Calu3 (cell line): ENCODE measurements at regions not wholly inside any gene's neighbourhood (a gene's known extent, or its start where the extent isn't known, plus 50 kb on each side); places are given as distances from the start of the nearest gene placed in this dataset.
"Not testable (repeated sequence)": the region's sequence is repeated elsewhere in the genome, so short reads cannot be mapped to it uniquely, and the experiment has no call there.

Experiments used
- BruUV-seq: library from RNA; stranded (reverse); fragments of 400-500 nt; replicated peaks from 2 replicates; lab custom pipeline; 2021; lab: Mats Ljungman, UMichigan
- CTCF ChIA-PET: fragments of 300-600 bp; sonication (Branson Sonifier 250); formaldehyde crosslinking; loops from one replicate; lab custom pipeline; 2022; ENCODE audit warnings: antibody characterized with exemption; lab: Charles Lee
- DNase-seq: peaks from one replicate; pipeline ENCODE4 v3.0.0; 2022
- H3K27ac Mint-ChIP-seq: one replicate; pipeline ENCODE4 v1.8.0; 2022; ENCODE audit warnings: mixed read lengths; ENCODE audit not compliant: unreplicated experiment
- H3K27me3 Mint-ChIP-seq: one replicate; pipeline ENCODE4 v1.8.0; 2022; ENCODE audit warnings: mixed read lengths; ENCODE audit not compliant: unreplicated experiment
- H3K36me3 Mint-ChIP-seq: one replicate; pipeline ENCODE4 v1.8.0; 2022; ENCODE audit warnings: mild to moderate bottlenecking, moderate library complexity, mixed read lengths; ENCODE audit not compliant: insufficient read depth, unreplicated experiment
- H3K4me1 Mint-ChIP-seq: one replicate; pipeline ENCODE4 v1.8.0; 2022; ENCODE audit warnings: mild to moderate bottlenecking, low read depth, mixed read lengths; ENCODE audit not compliant: unreplicated experiment
- H3K4me3 Mint-ChIP-seq: one replicate; pipeline ENCODE4 v1.8.0; 2022; ENCODE audit warnings: mild to moderate bottlenecking, low read depth, moderate library complexity, mixed read lengths; ENCODE audit not compliant: unreplicated experiment
- H3K9me3 Mint-ChIP-seq: one replicate; pipeline ENCODE4 v1.8.0; 2022; ENCODE audit warnings: low read depth, mixed read lengths; ENCODE audit not compliant: unreplicated experiment
- CTCF ChIP-seq: fragments of 200-600 bp; IDR thresholded peaks from one replicate; pipeline ENCODE4 v1.8.0; 2022; ENCODE audit warnings: antibody characterized with exemption; ENCODE audit not compliant: unreplicated experiment
- intact Hi-C: fragments of 100-400 bp; cut with micrococcal nuclease; formaldehyde crosslinking; loops from one replicate; pipeline ENCODE4 v1.10.0; 2022; ENCODE audit not compliant: unreplicated experiment

- Mint-ChIP-seq H3K27ac (no peak overlapping the region), H3K27me3 (no peaks in the 10 kb centered on the region), H3K4me3 (no peak overlapping the region), H3K4me1 (no peaks in the 10 kb centered on the region), H3K36me3 (no peaks in the 10 kb centered on the region), H3K9me3 (peaks cover 20% of the 10 kb centered on the region)
- CTCF ChIA-PET = no interaction called here
- no TSS peak for BruUV-seq
- TF ChIP-seq CTCF = no peak
- no peak for DNase-seq
- intact Hi-C loops = no loop called here
Observed at GRCh38 chr2:125313806-125314205, 1288.7 kb downstream of the CNTNAP5 start.

GRCh38 chr2:125318740-125319139 lies 1293.7 kb downstream of the CNTNAP5 start:
- Mint-ChIP-seq H3K4me3 (no peak overlapping the region), H3K36me3 (no peaks in the 10 kb centered on the region)
- no TSS peak for BruUV-seq

GRCh38 chr2:125324273-125324672 lies 1299.2 kb downstream of the CNTNAP5 start:
- H3K27ac Mint-ChIP-seq = no peak overlapping the region
- no peaks in the 10 kb centered on the region for H3K36me3 Mint-ChIP-seq
- CTCF ChIA-PET = no interaction called here
- intact Hi-C loops = no loop called here
- peaks cover 27% of the 10 kb centered on the region for H3K9me3 Mint-ChIP-seq
- BruUV-seq = no TSS peak
- no peak overlapping the region for H3K4me3 Mint-ChIP-seq
- H3K27me3 Mint-ChIP-seq = no peaks in the 10 kb centered on the region
- no peak for DNase-seq
- no peak for TF ChIP-seq CTCF
- H3K4me1 Mint-ChIP-seq = no peaks in the 10 kb centered on the region

More at GRCh38 chr2:125318740-125319139, 1293.7 kb downstream of the CNTNAP5 start:
- DNase-seq = no peak
- TF ChIP-seq CTCF = no peak
- Mint-ChIP-seq H3K4me1 (no peaks in the 10 kb centered on the region), H3K27ac (no peak overlapping the region), H3K9me3 (peaks cover 24% of the 10 kb centered on the region), H3K27me3 (no peaks in the 10 kb centered on the region)
- intact Hi-C loops = no loop called here
- CTCF ChIA-PET = no interaction called here

- CTCF ChIA-PET = no interaction called here
- Mint-ChIP-seq H3K4me3 (no peak overlapping the region), H3K27me3 (no peaks in the 10 kb centered on the region), H3K9me3 (peaks cover 10% of the 10 kb centered on the region), H3K27ac (no peak overlapping the region), H3K4me1 (no peaks in the 10 kb centered on the region), H3K36me3 (no peaks in the 10 kb centered on the region)
- no peak for TF ChIP-seq CTCF
- intact Hi-C loops = no loop called here
- DNase-seq = no peak
- no TSS peak for BruUV-seq
Observed at GRCh38 chr2:125330133-125330532, 1305.0 kb downstream of the CNTNAP5 start.

- Mint-ChIP-seq H3K4me1 (no peaks in the 10 kb centered on the region), H3K9me3 (peaks cover 10% of the 10 kb centered on the region), H3K4me3 (no peak overlapping the region), H3K27ac (no peak overlapping the region), H3K36me3 (no peaks in the 10 kb centered on the region), H3K27me3 (no peaks in the 10 kb centered on the region)
- TF ChIP-seq CTCF = no peak
- CTCF ChIA-PET = no interaction called here
- no peak for DNase-seq
- intact Hi-C loops = no loop called here
- no TSS peak for BruUV-seq
Observed at GRCh38 chr2:125341353-125341752, 1314.6 kb upstream of the GYPC start.

GRCh38 chr2:125353542-125353941 lies 1302.4 kb upstream of the GYPC start:
- BruUV-seq, H3K4me1 Mint-ChIP-seq, H3K27ac Mint-ChIP-seq, H3K36me3 Mint-ChIP-seq, H3K4me3 Mint-ChIP-seq, CTCF ChIA-PET, H3K9me3 Mint-ChIP-seq, DNase-seq, H3K27me3 Mint-ChIP-seq, intact Hi-C loops: not testable (repeated sequence)
